A673 (cell line): ENCODE measurements at regions not wholly inside any gene's neighbourhood (a gene's known extent, or its start where the extent isn't known, plus 50 kb on each side); places are given as distances from the start of the nearest gene placed in this dataset.
"Not testable (repeated sequence)": the region's sequence is repeated elsewhere in the genome, so short reads cannot be mapped to it uniquely, and the experiment has no call there.

Experiments
- BruUV-seq: library from RNA; stranded (reverse); fragments of 400-500 nt; replicated peaks from 2 replicates; lab custom pipeline; 2021; lab: Mats Ljungman, UMichigan
- CTCF ChIA-PET: fragments of 300-600 bp; sonication (Branson Sonifier 250); formaldehyde crosslinking; loops from one replicate; lab custom pipeline; 2022; ENCODE audit warnings: antibody characterized with exemption; lab: Charles Lee
- POLR2A ChIA-PET: fragments of 300-600 bp; sonication (Branson Sonifier 250); formaldehyde crosslinking; loops from one replicate; lab custom pipeline; 2022; ENCODE audit warnings: antibody characterized with exemption; ENCODE audit not compliant: low non-redundant PET; lab: Charles Lee
- DNase-seq: peaks from one replicate; pipeline ENCODE4 v3.0.0-alpha.2; 2015; ENCODE audit warnings: low spot score
- H3K27ac ChIP-seq: fragments of 200-600 bp; sonication (generic); 2 replicates; pipeline ENCODE4 v1.5.1; 2016; ENCODE audit warnings: mixed run types, low read depth, mild to moderate bottlenecking, mixed read lengths, antibody characterized with exemption, low read length; ENCODE audit not compliant: poor library complexity, severe bottlenecking
- H3K27me3 ChIP-seq: fragments of 200-600 bp; sonication (generic); replicated peaks from 2 replicates; pipeline ENCODE4 v1.6.1; 2017; ENCODE audit warnings: mixed run types, low read depth, mild to moderate bottlenecking, mixed read lengths, antibody characterized with exemption, low read length; ENCODE audit not compliant: insufficient read depth, poor library complexity
- H3K36me3 ChIP-seq: fragments of 200-600 bp; sonication (generic); 2 replicates; pipeline ENCODE4 v1.6.1; 2016; ENCODE audit warnings: mixed run types, mild to moderate bottlenecking, mixed read lengths, antibody characterized with exemption, low read length; ENCODE audit not compliant: insufficient read depth, poor library complexity, severe bottlenecking
- H3K4me1 ChIP-seq: fragments of 200-600 bp; sonication (generic); 2 replicates; pipeline ENCODE4 v1.6.1; 2017; ENCODE audit warnings: mixed run types, mild to moderate bottlenecking, mixed read lengths, antibody characterized with exemption, low read length; ENCODE audit not compliant: insufficient read depth, poor library complexity, severe bottlenecking
- H3K4me3 ChIP-seq: fragments of 200-600 bp; sonication (generic); 2 replicates; pipeline ENCODE4 v1.5.1; 2016; ENCODE audit warnings: low read depth, mixed run types, mild to moderate bottlenecking, mixed read lengths, low read length; ENCODE audit not compliant: poor library complexity, severe bottlenecking
- H3K9me3 ChIP-seq: fragments of 200-600 bp; sonication (generic); 2 replicates; pipeline ENCODE4 v1.6.1; 2016; ENCODE audit warnings: mixed run types, low read depth, mild to moderate bottlenecking, mixed read lengths, antibody characterized with exemption, low read length; ENCODE audit not compliant: poor library complexity, severe bottlenecking
- CTCF ChIP-seq: fragments of 300-800, 200-600 bp; sonication (generic); conservative IDR thresholded peaks from 2 replicates; pipeline ENCODE4 v1.5.1; 2017; ENCODE audit warnings: low read depth, mild to moderate bottlenecking, antibody characterized with exemption, low read length, moderate library complexity, mixed read lengths
- EZH2 ChIP-seq: fragments of 200-600 bp; sonication (generic); IDR thresholded peaks from 2 replicates; pipeline ENCODE4 v1.6.1; 2017; ENCODE audit warnings: borderline replicate concordance, low read depth, mild to moderate bottlenecking, mixed read lengths, antibody characterized with exemption, low read length; ENCODE audit not compliant: poor library complexity, severe bottlenecking
- intact Hi-C: fragments of 100-400 bp; cut with micrococcal nuclease; formaldehyde crosslinking; loops from one replicate; pipeline ENCODE4 v1.10.0; 2022; ENCODE audit not compliant: unreplicated experiment

- ChIA-PET POLR2A (no interaction called here), CTCF (no interaction called here)
- BruUV-seq: no TSS peak
- no peaks in the 10 kb centered on the region for H3K27me3 ChIP-seq
- no peak overlapping the region for H3K4me3 ChIP-seq
- DNase-seq: no peak
- intact Hi-C loops: no loop called here
- no peak for TF ChIP-seq CTCF
- TF ChIP-seq EZH2: no peak
- H3K9me3 ChIP-seq: no peaks in the 10 kb centered on the region
- no peaks in the 10 kb centered on the region for H3K4me1 ChIP-seq
- H3K36me3 ChIP-seq: no peaks in the 10 kb centered on the region
- no peak overlapping the region for H3K27ac ChIP-seq
Observed at GRCh38 chr3:83218383-83219200, 1457.1 kb upstream of the GBE1 start.

GRCh38 chr3:83217595-83218118, 1456.2 kb upstream of the GBE1 start:
- H3K4me3 ChIP-seq, CTCF ChIA-PET, H3K36me3 ChIP-seq, BruUV-seq, H3K4me1 ChIP-seq, intact Hi-C loops, H3K9me3 ChIP-seq, DNase-seq, H3K27ac ChIP-seq, POLR2A ChIA-PET, H3K27me3 ChIP-seq: not testable (repeated sequence)

GRCh38 chr3:83216919-83217594, 1455.6 kb upstream of the GBE1 start:
- Histone ChIP-seq H3K27ac (no peak overlapping the region), H3K4me1 (no peaks in the 10 kb centered on the region), H3K36me3 (no peaks in the 10 kb centered on the region), H3K9me3 (no peaks in the 10 kb centered on the region), H3K4me3 (no peak overlapping the region), H3K27me3 (no peaks in the 10 kb centered on the region)
- POLR2A ChIA-PET: no interaction called here
- BruUV-seq: no TSS peak
- TF ChIP-seq EZH2 (no peak), CTCF (no peak)
- intact Hi-C loops: no loop called here
- CTCF ChIA-PET: no interaction called here
- DNase-seq: no peak
